Occipital lobe (tissue), 1 donor: ENCODE measurements at regions not wholly inside any gene's neighbourhood (a gene's known extent, or its start where the extent isn't known, plus 50 kb on each side); places are given as distances from the start of the nearest gene placed in this dataset.
A peak's percentile ranks its signal among the peaks of the same experiment; 100 is the strongest.

Source experiments
- DNase-seq: peaks from one replicate; lab custom pipeline; 2025; lab: John Stamatoyannopoulos, UW

GRCh38 chr7:116083796-116084195 is 53.2 kb upstream of the TFEC start:
- DNase-seq: no peak

- DNase-seq: no peak
These were observed 56.0 kb upstream of the TFEC start for GRCh38 chr7:116086547-116087045.

GRCh38 chr7:116087291-116087690 is 56.7 kb upstream of the TFEC start:
- DNase-seq: no peak

GRCh38 chr7:116087984-116088383 is 57.4 kb upstream of the TFEC start:
- DNase-seq: no peak

GRCh38 chr7:116089293-116089692 is 58.7 kb upstream of the TFEC start:
- no peak for DNase-seq

- DNase-seq: no peak
These were observed 63.1 kb upstream of the TFEC start for GRCh38 chr7:116093516-116094301.

- DNase-seq: no peak
These were observed 64.8 kb upstream of the TFEC start for GRCh38 chr7:116095396-116095795.

- DNase-seq: no peak
These were observed 66.9 kb upstream of the TFEC start for GRCh38 chr7:116097365-116098009.

GRCh38 chr7:116098175-116098574 is 67.6 kb upstream of the TFEC start:
- no peak for DNase-seq

GRCh38 chr7:116100626-116101025 is 70.1 kb upstream of the TFEC start:
- no peak for DNase-seq

- no peak for DNase-seq
These were observed 71.1 kb upstream of the TFEC start for GRCh38 chr7:116101704-116102103.

GRCh38 chr7:116111475-116111874 is 80.9 kb upstream of the TFEC start:
- DNase-seq: no peak

- DNase-seq: no peak
These were observed 82.7 kb upstream of the TFEC start for GRCh38 chr7:116113310-116113709.

- no peak for DNase-seq
These were observed 89.5 kb upstream of the TES start for GRCh38 chr7:116120839-116121238.

GRCh38 chr7:116122972-116123595 is 87.3 kb upstream of the TES start:
- no peak for DNase-seq

GRCh38 chr7:116128139-116128538 is 82.2 kb upstream of the TES start:
- DNase-seq: no peak

- no peak for DNase-seq
These were observed 75.0 kb upstream of the TES start for GRCh38 chr7:116135306-116135705.

GRCh38 chr7:116138202-116138801 is 72.0 kb upstream of the TES start:
- DNase-seq: no peak

GRCh38 chr7:116139007-116139406 is 71.3 kb upstream of the TES start:
- peak; percentile 20 for DNase-seq

GRCh38 chr7:116139807-116140206 is 70.5 kb upstream of the TES start:
- DNase-seq: no peak

GRCh38 chr7:116142374-116142773 is 68.0 kb upstream of the TES start:
- DNase-seq: no peak

- DNase-seq: no peak
These were observed 67.5 kb upstream of the TES start for GRCh38 chr7:116142850-116143249.
